ENCODE measurements at regions not wholly inside any gene's neighbourhood (a gene's known extent, or its start where the extent isn't known, plus 50 kb on each side); places are given as distances from the start of the nearest gene placed in this dataset.

DNA sequence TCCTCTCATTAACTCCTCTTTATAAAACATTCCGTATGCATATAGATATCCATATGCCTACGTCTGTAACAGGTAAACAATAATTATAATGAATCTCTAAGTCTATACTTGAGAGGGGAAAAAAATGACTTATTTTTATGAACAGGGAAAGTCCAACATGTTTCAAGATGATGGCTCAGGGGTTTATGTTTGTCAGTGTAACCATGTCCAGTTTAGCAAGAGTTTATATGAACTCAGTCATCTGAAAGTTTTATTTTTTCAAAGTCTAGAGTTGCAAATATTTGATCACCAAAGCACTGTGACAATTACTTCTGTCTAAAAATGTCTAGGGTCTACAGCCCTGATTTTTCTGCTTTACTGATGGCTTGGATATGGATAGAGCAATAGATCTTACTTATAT lies 559.4 kb upstream of the KCNMB2 start:
- Histone ChIP-seq H3K27ac (no peak overlapping the region), H3K4me1 (no peaks in the 10 kb centered on the region), H3K36me3 (no peaks in the 10 kb centered on the region), H3K9me3 (no peaks in the 10 kb centered on the region), H3K27me3 (no peaks in the 10 kb centered on the region), H3K4me3 (replicated peaks in 1 of 3) (no peak overlapping the region)
- no peak for DNase-seq
- TF ChIP-seq POLR2A (IDR thresholded peaks at IDR 0.05): no peak
- TF ChIP-seq, protein P1, sequence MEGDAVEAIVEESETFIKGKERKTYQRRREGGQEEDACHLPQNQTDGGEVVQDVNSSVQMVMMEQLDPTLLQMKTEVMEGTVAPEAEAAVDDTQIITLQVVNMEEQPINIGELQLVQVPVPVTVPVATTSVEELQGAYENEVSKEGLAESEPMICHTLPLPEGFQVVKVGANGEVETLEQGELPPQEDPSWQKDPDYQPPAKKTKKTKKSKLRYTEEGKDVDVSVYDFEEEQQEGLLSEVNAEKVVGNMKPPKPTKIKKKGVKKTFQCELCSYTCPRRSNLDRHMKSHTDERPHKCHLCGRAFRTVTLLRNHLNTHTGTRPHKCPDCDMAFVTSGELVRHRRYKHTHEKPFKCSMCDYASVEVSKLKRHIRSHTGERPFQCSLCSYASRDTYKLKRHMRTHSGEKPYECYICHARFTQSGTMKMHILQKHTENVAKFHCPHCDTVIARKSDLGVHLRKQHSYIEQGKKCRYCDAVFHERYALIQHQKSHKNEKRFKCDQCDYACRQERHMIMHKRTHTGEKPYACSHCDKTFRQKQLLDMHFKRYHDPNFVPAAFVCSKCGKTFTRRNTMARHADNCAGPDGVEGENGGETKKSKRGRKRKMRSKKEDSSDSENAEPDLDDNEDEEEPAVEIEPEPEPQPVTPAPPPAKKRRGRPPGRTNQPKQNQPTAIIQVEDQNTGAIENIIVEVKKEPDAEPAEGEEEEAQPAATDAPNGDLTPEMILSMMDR (IDR thresholded peaks at IDR 0.05): no peak
- 96 to 97% methylated on average over 2 of the region's 2 CpGs for WGBS, 2 donors
- intact Hi-C loops (cut with DNase I): no loop called here

DNA sequence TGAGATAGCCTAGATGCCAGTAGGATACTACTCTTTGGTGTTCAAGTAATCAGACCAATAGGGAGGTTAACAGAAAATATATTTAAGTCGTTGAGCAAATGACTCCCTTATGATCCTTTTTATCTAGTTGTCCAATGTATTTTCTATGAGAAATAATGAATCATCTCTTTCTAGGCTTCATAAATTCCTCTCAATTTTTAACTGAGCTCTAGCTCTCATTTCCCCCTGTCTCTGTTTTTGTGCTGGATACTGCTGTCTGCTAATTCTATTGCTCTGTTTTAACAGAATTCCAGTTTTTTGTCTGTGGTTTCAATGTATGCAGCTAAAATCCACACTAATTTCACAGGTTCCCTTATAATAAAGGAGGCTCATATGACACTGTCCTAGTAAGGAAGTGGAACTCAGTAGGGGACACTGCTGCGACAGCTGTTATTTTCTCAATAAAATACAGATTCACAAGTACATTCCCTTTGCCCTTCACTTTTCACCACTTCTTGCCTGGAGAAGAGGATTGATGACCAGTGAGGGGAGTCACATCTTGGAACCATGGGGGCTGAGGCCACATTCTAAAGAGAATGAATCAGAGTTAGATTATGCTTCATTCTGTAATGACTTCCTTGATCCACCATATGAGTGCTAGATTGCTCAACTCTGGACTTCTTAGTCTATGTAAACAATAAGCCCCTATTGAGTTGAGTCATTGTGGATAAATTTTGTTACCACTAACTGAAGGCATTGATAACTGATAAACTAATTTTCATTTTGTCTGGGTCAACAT lies 558.7 kb upstream of the KCNMB2 start:
- no peak overlapping the region for H3K27ac ChIP-seq
- no peaks in the 10 kb centered on the region for H3K27me3 ChIP-seq
- DNase-seq: no peak
- WGBS, 2 donors: 84 to 91% methylated on average over 2 of the region's 2 CpGs
- TF ChIP-seq, protein P1 (IDR thresholded peaks at IDR 0.05): no peak
- TF ChIP-seq POLR2A (IDR thresholded peaks at IDR 0.05): no peak
- H3K9me3 ChIP-seq: no peaks in the 10 kb centered on the region
- no peaks in the 10 kb centered on the region for H3K4me1 ChIP-seq
- no peaks in the 10 kb centered on the region for H3K36me3 ChIP-seq
- no peak overlapping the region for H3K4me3 ChIP-seq (replicated peaks in 1 of 3)
- intact Hi-C loops (cut with DNase I): no loop called here

DNA sequence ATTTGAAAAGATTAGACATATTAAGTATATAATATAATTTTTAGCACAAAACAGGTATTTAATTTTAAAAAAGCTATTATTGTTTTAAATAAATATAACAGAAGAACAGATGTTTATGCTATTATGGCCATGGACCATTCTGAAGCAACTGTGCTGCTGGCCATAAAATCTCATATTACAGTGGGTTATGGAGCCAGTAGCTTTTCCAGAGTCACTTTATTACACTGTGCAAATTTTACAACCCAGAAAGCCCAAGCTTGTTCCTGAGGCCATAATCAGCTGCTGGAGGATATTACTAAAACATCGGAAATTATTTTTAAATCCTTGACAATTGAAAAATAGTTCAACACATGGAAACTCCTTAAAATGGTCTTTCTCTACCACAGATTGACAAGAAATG lies 557.3 kb upstream of the KCNMB2 start:
- TF ChIP-seq POLR2A (IDR thresholded peaks at IDR 0.05): no peak
- TF ChIP-seq, protein P1 (IDR thresholded peaks at IDR 0.05): no peak
- WGBS, 2 donors: 95 to 96% methylated on average over 1 of the region's 1 CpG

DNA sequence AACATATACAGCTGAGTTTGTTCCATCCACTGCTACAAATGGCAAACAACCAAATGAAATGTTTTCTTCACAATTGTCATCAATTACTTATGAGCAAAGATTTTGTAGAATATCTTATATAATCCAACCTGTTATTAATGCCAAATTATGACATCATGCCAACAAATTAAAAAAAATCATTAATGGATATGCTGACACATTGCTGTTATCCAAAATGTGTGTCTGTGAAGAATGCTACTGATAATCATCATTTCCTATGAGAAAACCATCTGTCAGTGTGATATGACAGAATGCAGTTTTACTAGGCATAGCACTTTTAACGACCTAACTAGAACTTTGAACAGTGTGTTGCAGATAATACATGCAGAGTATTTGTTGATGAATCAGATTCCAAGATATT lies 556.5 kb upstream of the KCNMB2 start:
- no peaks in the 10 kb centered on the region for H3K36me3 ChIP-seq
- no peaks in the 10 kb centered on the region for H3K27me3 ChIP-seq
- H3K4me1 ChIP-seq: no peaks in the 10 kb centered on the region
- H3K4me3 ChIP-seq (replicated peaks in 1 of 3): no peak overlapping the region
- H3K27ac ChIP-seq: no peak overlapping the region
- no peak for DNase-seq
- H3K9me3 ChIP-seq: no peaks in the 10 kb centered on the region
- WGBS, 2 donors: 76 to 81% methylated on average over 1 of the region's 1 CpG
- intact Hi-C loops (cut with DNase I): no loop called here
- TF ChIP-seq, protein P1 (IDR thresholded peaks at IDR 0.05): no peak
- no peak for TF ChIP-seq POLR2A (IDR thresholded peaks at IDR 0.05)

More for the DNA sequence above, 557.3 kb upstream of the KCNMB2 start:
- Histone ChIP-seq H3K27ac (no peak overlapping the region), H3K4me1 (no peaks in the 10 kb centered on the region), H3K9me3 (no peaks in the 10 kb centered on the region), H3K27me3 (no peaks in the 10 kb centered on the region), H3K36me3 (no peaks in the 10 kb centered on the region), H3K4me3 (replicated peaks in 1 of 3) (no peak overlapping the region)
- intact Hi-C loops (cut with DNase I): no loop called here
- DNase-seq: no peak

DNA sequence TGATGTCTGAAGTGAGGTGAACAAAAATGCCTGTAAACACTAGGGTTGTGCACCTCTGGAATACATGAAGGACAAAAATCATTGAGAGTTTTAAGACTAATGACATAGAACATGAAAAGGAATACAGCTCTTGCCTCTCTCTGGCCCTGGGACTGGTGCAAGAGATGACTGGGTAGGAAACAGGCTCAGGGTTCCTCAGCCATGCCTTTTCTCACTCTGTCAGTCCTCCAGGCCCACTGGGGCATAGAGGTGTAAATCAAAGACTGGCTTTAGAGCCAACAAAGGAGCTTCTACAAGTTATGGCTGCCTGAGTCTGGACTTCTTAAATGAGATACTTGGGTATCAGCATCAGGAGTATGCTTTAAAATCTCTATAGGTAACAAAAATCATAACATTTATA lies 554.7 kb upstream of the KCNMB2 start:
- Histone ChIP-seq H3K36me3 (no peaks in the 10 kb centered on the region), H3K4me3 (replicated peaks in 1 of 3) (no peak overlapping the region), H3K4me1 (no peaks in the 10 kb centered on the region), H3K27me3 (no peaks in the 10 kb centered on the region), H3K9me3 (no peaks in the 10 kb centered on the region), H3K27ac (no peak overlapping the region)
- DNase-seq: peak in 1 of 2 donors; percentile 3
- intact Hi-C loops (cut with DNase I): no loop called here
- TF ChIP-seq, protein P1 (IDR thresholded peaks at IDR 0.05): no peak
- TF ChIP-seq POLR2A (IDR thresholded peaks at IDR 0.05): no peak

Measured in thyroid gland (tissue), 4 donors.